ENCODE measurements at regions not wholly inside any gene's neighbourhood (a gene's known extent, or its start where the extent isn't known, plus 50 kb on each side); places are given as distances from the start of the nearest gene placed in this dataset.

GRCh38 chr16:66088681-66089080 lies 277.8 kb upstream of the CDH5 start:
- POLR2A ChIA-PET (ENCODE audit: unreplicated experiment) = no interaction called here
- 0 out of 2 replicates have a peak, but pooled peaks cover 1% of the 10 kb centered on the region for H3K27me3 ChIP-seq (ENCODE audit: control insufficient read depth, insufficient read depth, low read length)
- no CpG with 5 or more reads among the region's 6 CpGs for WGBS, 2 experiments (ENCODE audit: extremely low coverage in 2 of 2, insufficient read length in 1 of 2)
- intact Hi-C loops (cut with micrococcal nuclease) = no loop called here
- no peak overlapping the region for H3K4me2 ChIP-seq (ENCODE audit: low read depth, low read length)
- H3K9me1 ChIP-seq (ENCODE audit: insufficient read depth, low read length) = peaks cover 5% of the 10 kb centered on the region; the same call in 1 of the 2 replicates
- no peak overlapping the region for H3K4me3 ChIP-seq (ENCODE audit: insufficient read depth, low read depth, low read length)
- H3K18ac ChIP-seq (ENCODE audit: low read depth, low read length) = no peak overlapping the region
- DNase-seq (no peak), ATAC-seq (ENCODE audit: low read depth) (no peak)
- no peak overlapping the region for H2AFZ ChIP-seq (replicated peaks; ENCODE audit: low read length, poor library complexity)
- H3K23ac ChIP-seq (ENCODE audit: low read depth, low read length) = no peak overlapping the region
- no peak overlapping the region for H3K4ac ChIP-seq (ENCODE audit: low read depth, low read length)
- H3K36me3 ChIP-seq (ENCODE audit: control insufficient read depth, insufficient read depth, low read length) = no peaks in the 10 kb centered on the region
- dilution Hi-C loops (cut with HindIII; ENCODE audit: low sequenced_read_pairs, unreplicated experiment) = no loop called here
- H3K27ac ChIP-seq (ENCODE audit: insufficient read depth, low read length) = no peak overlapping the region
- no peak overlapping the region for H3K9ac ChIP-seq (ENCODE audit: low read depth, low read length)
- no peak overlapping the region for H3K14ac ChIP-seq (replicated peaks; ENCODE audit: low read depth, low read length)
- no peaks in the 10 kb centered on the region for H3K79me1 ChIP-seq (ENCODE audit: low read depth in 1 of 2, low read length in 2 of 2)
- no peak overlapping the region for H2AK5ac ChIP-seq (ENCODE audit: low read depth, low read length)
- no peak overlapping the region for H4K91ac ChIP-seq (ENCODE audit: insufficient read depth, low read depth, low read length)
- in situ Hi-C loops (cut with MboI; ENCODE audit: low sequenced_read_pairs) = no loop called here
- H2AK9ac ChIP-seq (replicated peaks; ENCODE audit: low read depth, low read length, poor library complexity) = no peak overlapping the region
- H4K20me1 ChIP-seq (ENCODE audit: insufficient read depth, low read length) = no peaks in the 10 kb centered on the region
- TF ChIP-seq MXI1 (IDR thresholded peaks at IDR 0.05; ENCODE audit: borderline replicate concordance, low read depth, low read length) = no peak
- TF ChIP-seq CHD1 (IDR thresholded peaks at IDR 0.05; ENCODE audit: low read depth, low read length) = no peak
- no peak for TF ChIP-seq CEBPB (IDR thresholded peaks at IDR 0.05; ENCODE audit: low read depth, low read length)
- no peak for TF ChIP-seq NFE2L2 (IDR thresholded peaks at IDR 0.05; ENCODE audit: low read depth, low read length)
- no peak for TF ChIP-seq BHLHE40 (IDR thresholded peaks at IDR 0.05; ENCODE audit: low read depth, low read length)
- no peak for TF ChIP-seq CTCF (conservative IDR thresholded peaks at IDR 0.05; ENCODE audit: low read depth, low read length)
- no peak for TF ChIP-seq RAD21 (IDR thresholded peaks at IDR 0.05; ENCODE audit: low read length)
- no peak for TF ChIP-seq FOS (IDR thresholded peaks at IDR 0.05; ENCODE audit: low read depth, low read length)
- TF ChIP-seq USF2 (IDR thresholded peaks at IDR 0.05; ENCODE audit: low read depth, low read length) = no peak
- TF ChIP-seq RCOR1 (IDR thresholded peaks at IDR 0.05; ENCODE audit: insufficient replicate concordance, low read length) = no peak
- 0 out of 2 replicates have a peak, but pooled peaks cover 3% of the 10 kb centered on the region for H3K9me3 ChIP-seq (ENCODE audit: control insufficient read depth, insufficient read depth, low read length)
- no peak overlapping the region for H2BK120ac ChIP-seq (ENCODE audit: low read depth, low read length)
- BruUV-seq (replicated peaks) = no TSS peak
- no peak overlapping the region for H4K5ac ChIP-seq (ENCODE audit: low read depth, low read length)
- H2BK5ac ChIP-seq (ENCODE audit: low read depth, low read length, poor library complexity, severe bottlenecking) = no peak overlapping the region
- no peak overlapping the region for H2BK20ac ChIP-seq (ENCODE audit: low read depth, low read length)
- no peak overlapping the region for H4K8ac ChIP-seq (ENCODE audit: low read depth in 2 of 2, low read length in 2 of 2)
- H3K4me1 ChIP-seq (ENCODE audit: control insufficient read depth, insufficient read depth, low read length) = peaks cover 15% of the 10 kb centered on the region
- H2BK15ac ChIP-seq (ENCODE audit: low read depth, low read length) = no peak overlapping the region
- H3K56ac ChIP-seq (ENCODE audit: extremely low read depth, insufficient read depth, low read length) = no peak overlapping the region
- CTCF ChIA-PET = interaction anchor here (0.6 kb wide), 1 partner anchor 68 kb away, joined by 4 read pairs; no protein-coding TSS in a partner anchor
